DOHH2 (cell line): ENCODE measurements at regions not wholly inside any gene's neighbourhood (a gene's known extent, or its start where the extent isn't known, plus 50 kb on each side); places are given as distances from the start of the nearest gene placed in this dataset.

Experiments
- H3F3A ChIP-seq: fragments of 200-600 bp; sonication (generic), shearing (Covaris generic); 2 replicates; pipeline ENCODE4 v1.6.0; 2016; ENCODE audit warnings: antibody characterized with exemption, mild to moderate bottlenecking; ENCODE audit not compliant: control insufficient read depth, insufficient read depth
- H3K27ac ChIP-seq: fragments of 200-600 bp; sonication (generic); 2 replicates; pipeline ENCODE4 v1.5.1; 2014; ENCODE audit warnings: low read depth, mild to moderate bottlenecking, low read length, moderate library complexity
- H3K27me3 ChIP-seq: fragments of 200-600 bp; sonication (generic); 2 replicates; pipeline ENCODE4 v1.6.1; 2014; ENCODE audit warnings: mild to moderate bottlenecking, low read length, mixed read lengths; ENCODE audit not compliant: control insufficient read depth
- H3K36me3 ChIP-seq: fragments of 200-600 bp; sonication (generic); 2 replicates; pipeline ENCODE4 v1.6.1; 2014; ENCODE audit warnings: mild to moderate bottlenecking, low read length, moderate library complexity, mixed read lengths; ENCODE audit not compliant: control insufficient read depth
- H3K4me1 ChIP-seq: fragments of 200-600 bp; sonication (generic); 2 replicates; pipeline ENCODE4 v1.6.1; 2014; ENCODE audit warnings: mild to moderate bottlenecking, low read length, mixed read lengths; ENCODE audit not compliant: control insufficient read depth
- H3K4me2 ChIP-seq: fragments of 200-600 bp; sonication (generic); 2 replicates; pipeline ENCODE4 v1.6.0; 2014; ENCODE audit warnings: mild to moderate bottlenecking, low read length, moderate library complexity
- H3K4me3 ChIP-seq: fragments of 200-600 bp; sonication (generic); 2 replicates; pipeline ENCODE4 v1.5.1; 2014; ENCODE audit warnings: mild to moderate bottlenecking, low read length, mixed read lengths
- H3K79me2 ChIP-seq: fragments of 200-600 bp; sonication (generic); 2 replicates; pipeline ENCODE4 v1.6.1; 2014; ENCODE audit warnings: mild to moderate bottlenecking, low read length, mixed read lengths; ENCODE audit not compliant: control insufficient read depth
- H3K9me2 ChIP-seq: fragments of 200-600 bp; sonication (generic); replicated peaks from 2 replicates; pipeline ENCODE4 v1.6.1; 2014; ENCODE audit warnings: mild to moderate bottlenecking, low read length, mixed read lengths; ENCODE audit not compliant: control insufficient read depth
- H3K9me3 ChIP-seq: fragments of 200-600 bp; sonication (generic); 2 replicates; pipeline ENCODE4 v1.6.1; 2014; ENCODE audit warnings: antibody characterized with exemption, low read length, mixed read lengths; ENCODE audit not compliant: control insufficient read depth, insufficient read depth
- H4K20me1 ChIP-seq: fragments of 200-600 bp; sonication (generic); 2 replicates; pipeline ENCODE4 v1.6.0; 2014; ENCODE audit warnings: low read depth, mild to moderate bottlenecking, antibody characterized with exemption, low read length, moderate library complexity; ENCODE audit not compliant: control insufficient read depth, insufficient read depth
- EZH2phosphoT487 ChIP-seq: fragments of 200-600 bp; sonication (generic); IDR thresholded peaks from 2 replicates; pipeline ENCODE4 v1.6.1; 2017; ENCODE audit warnings: borderline replicate concordance, mild to moderate bottlenecking, antibody characterized with exemption, low read length, moderate library complexity, mixed read lengths
- TF ChIP-seq, protein P1 (sequence below): fragments of 200-600 bp; sonication (generic); IDR thresholded peaks from one replicate; pipeline ENCODE4 v1.5.1; 2014; ENCODE audit warnings: antibody characterized with exemption, mild to moderate bottlenecking, low read depth, low read length; ENCODE audit not compliant: poor library complexity, severe bottlenecking

DNA sequence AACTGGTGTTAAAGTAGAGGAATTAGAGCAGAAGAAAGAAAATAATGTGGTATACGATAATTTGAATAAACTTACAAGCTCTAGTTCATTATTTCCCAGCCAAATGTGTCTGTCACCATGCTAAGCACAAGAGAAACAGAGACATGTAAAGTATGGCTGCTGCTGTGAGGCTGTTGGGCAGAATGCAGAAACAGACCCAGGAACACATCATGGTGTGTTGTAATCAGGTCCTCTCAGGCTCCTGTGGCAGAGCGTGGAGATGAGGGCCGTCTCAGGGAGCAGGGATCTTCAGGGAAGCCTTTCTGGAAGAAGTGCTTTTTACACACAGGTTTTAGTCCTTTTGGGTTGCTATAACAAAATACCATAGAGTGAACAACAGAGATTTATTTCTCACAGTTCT lies 710.7 kb upstream of the SGCG start:
- no peak for TF ChIP-seq EZH2phosphoT487
- TF ChIP-seq, protein P1, sequence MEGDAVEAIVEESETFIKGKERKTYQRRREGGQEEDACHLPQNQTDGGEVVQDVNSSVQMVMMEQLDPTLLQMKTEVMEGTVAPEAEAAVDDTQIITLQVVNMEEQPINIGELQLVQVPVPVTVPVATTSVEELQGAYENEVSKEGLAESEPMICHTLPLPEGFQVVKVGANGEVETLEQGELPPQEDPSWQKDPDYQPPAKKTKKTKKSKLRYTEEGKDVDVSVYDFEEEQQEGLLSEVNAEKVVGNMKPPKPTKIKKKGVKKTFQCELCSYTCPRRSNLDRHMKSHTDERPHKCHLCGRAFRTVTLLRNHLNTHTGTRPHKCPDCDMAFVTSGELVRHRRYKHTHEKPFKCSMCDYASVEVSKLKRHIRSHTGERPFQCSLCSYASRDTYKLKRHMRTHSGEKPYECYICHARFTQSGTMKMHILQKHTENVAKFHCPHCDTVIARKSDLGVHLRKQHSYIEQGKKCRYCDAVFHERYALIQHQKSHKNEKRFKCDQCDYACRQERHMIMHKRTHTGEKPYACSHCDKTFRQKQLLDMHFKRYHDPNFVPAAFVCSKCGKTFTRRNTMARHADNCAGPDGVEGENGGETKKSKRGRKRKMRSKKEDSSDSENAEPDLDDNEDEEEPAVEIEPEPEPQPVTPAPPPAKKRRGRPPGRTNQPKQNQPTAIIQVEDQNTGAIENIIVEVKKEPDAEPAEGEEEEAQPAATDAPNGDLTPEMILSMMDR: no peak
- no peak overlapping the region for H3K27ac ChIP-seq
- H3K36me3 ChIP-seq: no peaks in the 10 kb centered on the region
- no peak overlapping the region for H3K4me2 ChIP-seq
- no peaks in the 10 kb centered on the region for H4K20me1 ChIP-seq
- H3F3A ChIP-seq: no peaks in the 10 kb centered on the region
- no peaks in the 10 kb centered on the region for H3K9me2 ChIP-seq
- no peaks in the 10 kb centered on the region for H3K4me1 ChIP-seq
- no peaks in the 10 kb centered on the region for H3K79me2 ChIP-seq
- no peak overlapping the region for H3K4me3 ChIP-seq
- no peaks in the 10 kb centered on the region for H3K27me3 ChIP-seq
- H3K9me3 ChIP-seq: no peaks in the 10 kb centered on the region

DNA sequence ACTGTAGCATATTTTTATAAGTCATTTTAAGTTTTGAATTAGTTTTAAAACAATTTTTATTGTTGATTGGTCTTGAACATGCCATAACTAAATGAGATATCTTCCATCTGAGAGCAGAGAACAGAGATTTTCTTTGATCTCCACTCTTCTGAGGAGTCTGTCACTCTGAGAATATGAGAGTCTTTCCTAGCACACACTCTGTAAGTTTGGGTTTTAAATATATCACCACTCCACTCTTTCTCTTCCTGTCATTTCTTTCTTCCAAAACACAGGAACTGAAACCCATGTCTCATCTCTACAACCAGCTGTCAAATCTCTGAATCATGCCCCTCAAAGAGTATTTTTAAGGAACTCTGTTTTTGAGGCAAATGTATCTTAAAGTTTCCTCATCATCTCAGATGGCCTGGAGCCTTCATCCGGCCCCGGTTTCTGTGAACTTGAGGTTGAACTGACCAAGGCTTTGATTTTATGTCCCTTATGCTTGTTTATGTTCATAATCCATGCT lies 698.2 kb upstream of the SGCG start:
- no peaks in the 10 kb centered on the region for H4K20me1 ChIP-seq
- H3K27ac ChIP-seq: no peak overlapping the region
- H3F3A ChIP-seq: no peaks in the 10 kb centered on the region
- H3K4me3 ChIP-seq: no peak overlapping the region
- H3K9me3 ChIP-seq: no peaks in the 10 kb centered on the region; the same call in 1 of the 2 replicates
- H3K4me1 ChIP-seq: no peaks in the 10 kb centered on the region
- no peaks in the 10 kb centered on the region for H3K27me3 ChIP-seq
- H3K4me2 ChIP-seq: no peak overlapping the region
- TF ChIP-seq, protein P1: no peak
- no peak for TF ChIP-seq EZH2phosphoT487
- no peaks in the 10 kb centered on the region for H3K9me2 ChIP-seq
- H3K79me2 ChIP-seq: no peaks in the 10 kb centered on the region
- no peaks in the 10 kb centered on the region for H3K36me3 ChIP-seq

DNA sequence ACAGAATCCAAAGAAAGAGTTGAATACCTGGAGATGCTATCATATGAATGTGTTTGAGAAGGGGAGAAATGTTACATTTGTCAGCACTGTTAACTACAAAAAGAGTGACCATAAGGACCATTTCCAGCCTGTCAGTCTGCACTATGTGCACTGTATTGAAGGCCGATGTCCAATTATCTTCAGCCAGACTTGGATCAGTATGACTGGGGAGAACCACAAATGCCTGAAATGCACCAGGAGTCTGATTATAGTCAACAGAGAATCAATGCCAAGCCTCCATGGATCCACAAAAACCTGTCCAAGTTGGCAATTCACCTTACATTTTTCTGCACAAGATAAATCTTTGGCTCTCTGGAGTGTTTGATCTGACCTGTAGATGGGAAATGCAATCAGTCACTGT lies 697.5 kb upstream of the SGCG start:
- H3K36me3 ChIP-seq: no peaks in the 10 kb centered on the region
- no peaks in the 10 kb centered on the region for H3K9me2 ChIP-seq
- H3K27me3 ChIP-seq: no peaks in the 10 kb centered on the region
- TF ChIP-seq EZH2phosphoT487: no peak
- TF ChIP-seq, protein P1: no peak
- no peak overlapping the region for H3K27ac ChIP-seq
- H4K20me1 ChIP-seq: no peaks in the 10 kb centered on the region
- no peaks in the 10 kb centered on the region for H3K4me1 ChIP-seq
- no peaks in the 10 kb centered on the region; the same call in 1 of the 2 replicates for H3K9me3 ChIP-seq
- no peak overlapping the region for H3K4me3 ChIP-seq
- H3F3A ChIP-seq: no peaks in the 10 kb centered on the region
- H3K79me2 ChIP-seq: no peaks in the 10 kb centered on the region
- no peak overlapping the region for H3K4me2 ChIP-seq

DNA sequence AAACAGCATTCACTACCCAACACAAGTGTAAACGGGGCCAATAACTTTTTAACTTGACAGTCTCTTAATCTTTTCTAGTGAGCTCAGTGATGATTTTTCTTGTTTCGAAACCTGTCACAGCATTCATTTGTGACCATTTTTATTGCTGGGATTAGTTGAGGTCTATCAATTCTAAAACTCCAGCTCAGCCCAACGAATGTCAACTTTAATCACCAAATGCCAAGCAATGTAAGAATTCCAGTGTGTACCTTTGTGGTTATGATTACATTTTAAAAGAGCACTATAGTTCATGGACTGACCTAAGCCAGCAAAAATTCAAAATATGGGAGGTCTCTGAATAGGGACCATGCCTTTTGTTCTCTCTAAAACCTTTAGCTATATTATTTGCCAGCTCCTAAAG lies 694.3 kb upstream of the SGCG start:
- Histone ChIP-seq H3K4me2 (no peak overlapping the region), H3K9me3 (no peaks in the 10 kb centered on the region; the same call in 1 of the 2 replicates), H3K9me2 (no peaks in the 10 kb centered on the region), H3F3A (no peaks in the 10 kb centered on the region), H3K27me3 (no peaks in the 10 kb centered on the region), H3K4me3 (no peak overlapping the region), H4K20me1 (no peaks in the 10 kb centered on the region), H3K36me3 (no peaks in the 10 kb centered on the region), H3K4me1 (no peaks in the 10 kb centered on the region), H3K79me2 (no peaks in the 10 kb centered on the region), H3K27ac (no peak overlapping the region)
- TF ChIP-seq, protein P1: no peak
- no peak for TF ChIP-seq EZH2phosphoT487
